NCI-H446 treated with DMSO at 0.1 percent for 48 hours (cell line): ENCODE measurements at regions not wholly inside any gene's neighbourhood (a gene's known extent, or its start where the extent isn't known, plus 50 kb on each side); places are given as distances from the start of the nearest gene placed in this dataset.
"Not testable (repeated sequence)": the region's sequence is repeated elsewhere in the genome, so short reads cannot be mapped to it uniquely, and the experiment has no call there.

Experiments
- DNase-seq: peaks from one replicate; lab custom pipeline; 2025; lab: John Stamatoyannopoulos, UW

GRCh38 chr2:82237994-82238662, 1933.6 kb upstream of the LRRTM1 start:
- DNase-seq = no peak

DNA sequence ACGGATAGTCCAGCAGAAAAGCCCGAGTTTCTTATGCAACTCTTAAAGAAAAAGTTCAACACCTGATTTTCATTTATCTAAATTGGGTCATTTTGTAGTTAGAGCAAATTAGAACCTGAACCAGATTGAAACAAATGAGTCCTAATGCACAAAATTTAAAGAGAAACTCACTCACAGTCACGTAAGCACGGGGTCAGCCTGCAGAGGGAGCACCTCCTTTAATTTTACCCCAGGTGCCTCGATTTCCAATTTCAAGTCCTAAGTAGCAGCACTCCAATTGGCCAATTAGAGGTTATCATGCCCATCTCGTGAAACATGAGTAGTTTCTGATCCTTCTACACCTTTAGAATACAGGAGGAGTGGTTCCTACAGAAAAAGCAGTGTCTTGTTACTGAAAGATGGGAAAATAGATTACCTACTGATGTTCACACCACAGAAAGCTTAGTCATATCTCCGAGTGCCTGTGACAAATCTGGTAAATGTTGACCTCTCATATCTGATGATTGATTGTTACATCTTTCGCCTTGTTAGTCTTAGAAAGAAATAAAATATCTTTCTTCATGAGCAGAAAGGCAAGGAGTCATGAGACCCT, 1929.8 kb upstream of the LRRTM1 start:
- no peak for DNase-seq

DNA sequence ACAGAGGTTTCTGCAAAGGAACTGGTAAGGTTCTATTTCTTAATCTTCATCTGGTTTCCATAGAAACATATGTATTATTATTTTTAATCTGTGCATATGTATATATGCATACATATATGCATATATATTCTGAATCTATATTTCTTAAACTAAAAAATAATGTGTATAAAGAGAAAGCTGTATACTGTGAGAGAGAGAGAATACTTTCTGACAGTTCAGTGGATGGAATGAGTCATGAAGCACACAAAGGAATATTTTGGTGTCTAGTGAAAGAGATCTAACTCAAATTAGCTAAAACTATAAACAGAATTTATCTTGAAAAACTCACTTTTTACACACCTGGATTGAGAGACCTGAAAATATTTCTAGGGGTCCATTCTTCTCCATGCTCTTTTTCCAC, 1929.3 kb upstream of the LRRTM1 start:
- no peak for DNase-seq

GRCh38 chr2:82230406-82230805, 1925.9 kb upstream of the LRRTM1 start:
- no peak for DNase-seq

DNA sequence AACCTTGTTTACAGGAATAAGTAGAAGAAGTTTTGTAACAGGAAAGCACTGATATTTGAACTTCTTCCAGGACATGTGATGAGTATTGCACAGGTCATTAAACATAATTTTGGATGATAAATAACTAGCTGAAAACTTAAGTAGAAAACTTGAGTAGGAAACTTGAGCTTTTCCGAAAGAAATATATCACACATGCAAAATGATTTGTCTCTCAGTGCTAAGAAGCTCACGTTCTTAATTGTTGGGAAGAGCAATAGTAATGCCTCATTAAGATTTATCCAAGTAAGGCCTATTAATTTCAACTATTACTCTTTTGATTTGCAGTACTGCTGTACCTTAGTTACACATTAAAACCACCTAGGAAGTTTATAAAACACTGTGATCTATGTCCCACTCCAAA, 1921.9 kb upstream of the LRRTM1 start:
- DNase-seq = no peak

GRCh38 chr2:82224301-82224940, 1919.9 kb upstream of the LRRTM1 start:
- DNase-seq = no peak

DNA sequence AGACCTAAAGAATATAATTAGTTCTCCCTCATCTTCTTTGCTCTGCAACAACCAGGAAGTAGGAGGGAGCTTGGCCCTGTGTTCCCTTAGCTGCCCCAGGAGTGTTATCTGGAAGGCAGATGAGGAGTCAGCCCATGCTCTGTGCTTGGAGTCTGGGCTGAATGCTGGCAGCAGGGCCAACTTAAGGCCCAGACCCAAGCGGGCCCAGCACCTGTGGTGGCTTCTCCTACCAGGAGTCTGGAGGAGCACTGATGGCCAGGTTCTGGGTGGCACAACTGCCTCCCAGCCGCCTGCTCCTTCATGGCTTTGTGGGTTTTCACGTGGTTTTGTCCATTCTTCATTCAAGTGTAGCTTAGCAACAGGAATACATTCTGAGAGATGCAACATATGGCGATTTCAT, 1910.7 kb upstream of the LRRTM1 start:
- DNase-seq = no peak

DNA sequence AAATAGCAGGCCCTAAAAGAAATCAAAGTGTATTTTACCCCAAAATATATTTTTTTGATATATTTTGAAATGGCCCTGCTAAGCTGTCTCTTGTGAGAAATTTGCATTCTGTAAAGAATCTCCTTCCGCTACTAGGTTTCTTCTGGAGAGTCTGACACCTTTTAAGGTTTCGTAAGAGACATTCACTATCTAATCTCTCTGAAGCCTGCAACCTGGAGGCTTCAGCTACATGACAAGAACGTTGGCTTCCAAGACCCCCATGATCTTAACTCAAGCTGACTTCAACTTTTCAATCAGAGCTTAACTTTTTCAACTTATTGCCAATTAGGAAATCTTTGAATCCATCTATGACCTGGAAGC, 1894.9 kb upstream of the LRRTM1 start:
- no peak for DNase-seq

DNA sequence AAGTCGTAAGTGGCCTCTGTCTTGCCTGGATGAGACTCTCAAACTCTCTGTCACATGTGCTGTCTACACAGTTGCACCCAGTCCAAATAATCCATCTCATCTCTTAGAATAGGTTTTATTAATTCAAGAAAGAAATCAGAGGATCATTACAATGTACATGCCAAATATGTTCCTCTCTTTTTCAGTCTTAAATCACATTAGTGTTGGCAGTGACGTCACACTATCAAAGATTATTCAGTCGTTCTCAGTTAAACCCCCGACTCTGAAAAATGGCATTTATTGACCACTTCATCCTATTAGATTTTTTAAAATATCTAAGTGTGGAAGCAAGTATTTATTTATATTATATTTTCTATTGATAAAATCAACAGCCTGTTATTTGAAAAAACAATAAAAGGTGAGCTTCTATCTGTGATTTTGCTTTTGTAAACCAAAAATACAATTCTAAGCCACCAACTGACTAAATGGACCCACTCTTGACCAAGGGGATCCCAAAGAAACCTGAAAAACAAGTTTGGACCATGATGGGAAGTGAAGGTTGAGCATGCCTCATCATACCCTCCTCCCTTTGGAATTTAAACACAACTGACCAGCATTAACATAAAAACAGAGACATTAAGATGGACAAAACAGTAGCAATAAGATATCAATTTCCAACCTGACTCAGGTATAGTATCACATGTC, 1894.4 kb upstream of the LRRTM1 start:
- DNase-seq = no peak

- no peak for DNase-seq
Observed at GRCh38 chr2:82182270-82182669, 1877.7 kb upstream of the LRRTM1 start.

GRCh38 chr2:82175210-82175609, 1870.7 kb upstream of the LRRTM1 start:
- DNase-seq = not testable (repeated sequence)

DNA sequence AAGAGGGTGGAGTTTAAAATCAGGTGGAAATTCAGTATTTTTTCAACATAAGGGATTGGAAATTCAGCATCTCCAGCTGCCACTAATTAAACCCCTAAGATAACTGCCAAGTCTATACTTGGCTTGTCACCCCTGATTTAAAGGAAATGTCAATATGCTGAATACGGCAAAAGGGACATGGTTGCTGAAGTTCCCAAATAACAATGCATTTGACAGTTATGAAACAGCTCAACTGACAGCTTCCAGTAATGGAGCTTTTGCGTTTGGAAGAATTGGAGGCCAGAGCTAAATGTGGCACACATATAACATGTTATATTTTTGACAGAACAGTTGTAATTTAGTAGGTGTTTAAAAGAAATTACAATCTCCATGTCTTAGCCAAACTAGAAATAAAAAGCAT, 1867.9 kb upstream of the LRRTM1 start:
- no peak for DNase-seq

DNA sequence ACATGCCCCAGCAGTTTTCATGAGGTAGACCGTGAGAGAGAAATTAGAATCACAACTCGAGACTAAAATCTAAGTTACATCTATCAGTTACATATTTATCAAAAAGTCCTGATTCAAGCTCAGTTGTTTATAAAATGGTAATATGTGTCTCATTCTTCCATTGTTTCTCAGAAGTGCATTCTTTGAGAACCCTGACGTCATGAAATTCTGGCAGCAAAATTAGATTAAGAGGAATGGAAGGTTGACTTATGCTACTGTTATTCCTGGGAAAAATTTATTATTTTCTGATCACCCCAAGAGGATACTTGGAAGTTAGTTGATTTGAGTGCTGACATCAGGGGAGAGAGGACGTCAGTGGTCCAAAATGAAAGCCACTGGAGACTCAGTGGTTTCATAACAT, 1864.8 kb upstream of the LRRTM1 start:
- DNase-seq = no peak

- DNase-seq = no peak
Observed at GRCh38 chr2:82165377-82165776, 1860.8 kb upstream of the LRRTM1 start.

GRCh38 chr2:82158150-82158549, 1853.6 kb upstream of the LRRTM1 start:
- no peak for DNase-seq

DNA sequence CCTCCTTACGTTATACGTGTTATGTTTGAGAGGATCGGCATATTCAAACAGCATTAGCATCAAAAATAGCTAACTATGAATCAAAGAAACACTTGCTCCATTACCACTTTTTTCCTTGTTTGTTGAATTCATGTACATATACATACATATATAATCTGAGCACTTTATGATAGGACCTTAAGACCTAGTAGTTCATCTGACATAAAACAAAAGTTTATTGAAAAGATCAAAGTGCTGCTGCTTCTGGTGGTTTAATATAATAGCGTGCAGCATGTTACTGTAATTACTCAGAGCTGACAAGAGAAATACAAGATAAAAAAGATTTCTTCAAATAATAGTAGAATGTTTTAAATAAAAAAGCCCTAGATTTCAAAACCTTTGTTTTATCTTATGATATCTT, 1850.9 kb upstream of the LRRTM1 start:
- DNase-seq = no peak

DNA sequence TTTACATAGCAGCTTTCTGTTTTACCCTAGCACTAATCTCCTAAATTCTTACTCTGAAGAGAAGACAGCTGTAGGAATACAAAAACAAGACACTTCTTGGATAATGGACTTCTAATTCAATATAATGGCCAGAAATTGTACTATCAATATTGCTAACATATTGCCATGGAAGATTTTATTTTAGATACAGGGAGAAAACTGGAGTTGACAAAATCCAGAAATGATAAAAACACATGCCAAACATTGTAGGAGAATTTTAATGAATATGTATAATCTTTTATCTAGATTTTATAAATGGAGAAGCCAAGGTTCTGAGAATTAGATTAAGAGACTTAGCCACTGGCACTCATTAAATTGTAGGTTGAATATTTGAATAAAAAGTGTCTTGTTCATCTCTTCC, 1838.8 kb upstream of the LRRTM1 start:
- no peak for DNase-seq

GRCh38 chr2:82139979-82140611, 1835.5 kb upstream of the LRRTM1 start:
- no peak for DNase-seq

GRCh38 chr2:82137441-82137840, 1832.9 kb upstream of the LRRTM1 start:
- no peak for DNase-seq

DNA sequence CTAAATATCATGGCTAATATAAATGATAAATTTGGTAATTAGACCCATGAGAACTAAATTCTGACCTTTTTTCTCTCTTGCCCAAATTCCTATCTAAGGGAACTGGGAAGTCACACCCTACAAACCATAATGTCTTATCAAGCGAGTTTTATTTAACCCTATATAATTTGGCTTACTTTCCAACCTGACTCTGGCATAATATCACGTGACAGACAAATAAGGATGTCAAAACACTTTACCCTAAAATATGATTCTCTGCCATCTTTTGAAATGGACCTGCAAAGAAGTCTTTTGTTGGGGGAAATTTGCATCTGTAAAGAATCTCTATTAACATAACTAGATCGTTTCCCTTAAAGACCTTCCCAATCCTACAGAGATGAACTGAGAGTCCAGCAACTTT, 1823.5 kb upstream of the LRRTM1 start:
- no peak for DNase-seq

DNA sequence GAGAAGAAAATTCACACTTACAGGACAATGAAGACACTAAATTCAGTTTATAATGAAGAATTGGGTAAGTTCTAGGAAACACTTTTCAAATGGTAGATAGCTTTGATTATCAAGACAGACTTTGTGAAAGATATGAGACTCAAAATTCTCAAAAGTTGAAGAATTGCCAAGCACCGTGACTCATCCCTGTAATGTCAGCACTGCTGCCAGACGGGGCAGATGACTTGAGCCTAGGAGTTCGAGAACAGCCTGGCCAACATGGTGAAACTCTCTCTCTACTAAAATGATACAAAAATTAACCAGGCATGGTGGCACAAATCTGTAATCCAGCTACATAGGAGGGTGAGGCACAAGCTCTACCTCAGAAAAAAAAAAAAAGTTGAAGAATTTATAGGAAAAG, 1820.1 kb upstream of the LRRTM1 start:
- DNase-seq = no peak

DNA sequence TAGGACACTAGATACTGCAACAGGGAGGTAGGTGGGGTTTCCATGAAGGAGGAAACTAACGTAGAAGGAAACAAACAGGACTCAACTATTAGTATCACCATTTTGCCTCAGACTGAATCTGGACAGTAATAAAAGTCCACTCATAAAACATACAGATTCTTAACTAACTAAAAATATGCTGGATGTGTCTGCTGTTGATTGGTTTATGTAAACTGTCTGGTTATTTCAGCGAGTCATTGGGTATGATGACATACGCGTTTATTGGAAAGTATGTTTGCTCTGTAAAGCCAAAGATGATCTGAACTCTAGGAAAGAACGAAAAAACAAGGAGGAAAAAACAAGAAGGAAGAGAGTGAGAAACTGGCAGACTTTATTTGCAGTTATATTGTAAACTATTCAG, 1816.1 kb upstream of the LRRTM1 start:
- no peak for DNase-seq

DNA sequence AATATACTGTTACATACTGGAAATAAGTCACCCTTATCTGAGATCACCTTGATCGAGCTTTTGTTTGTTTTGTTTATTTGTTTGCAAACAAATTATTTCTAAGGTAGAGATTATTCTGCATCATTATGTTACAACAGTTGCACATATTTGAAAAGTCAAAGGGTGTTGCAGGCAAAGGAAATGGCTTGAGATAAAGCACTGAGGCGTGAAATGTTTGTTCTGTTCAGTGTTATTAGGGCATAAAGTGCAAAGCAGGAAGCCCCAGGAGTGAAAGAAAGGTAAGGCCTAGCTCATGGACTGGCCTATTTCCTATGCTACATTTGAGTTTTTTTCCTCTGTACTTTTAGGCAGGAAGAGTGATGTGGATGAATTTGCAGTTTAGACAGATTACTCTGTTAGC, 1815.6 kb upstream of the LRRTM1 start:
- no peak for DNase-seq
